IMR-90 (cell line): ENCODE measurements at regions not wholly inside any gene's neighbourhood (a gene's known extent, or its start where the extent isn't known, plus 50 kb on each side); places are given as distances from the start of the nearest gene placed in this dataset.

Experiments used
- ATAC-seq: fragments of 200-7000 bp; cut with Tn5 transposase; 2 replicates; pipeline ENCODE4 v1.9.1; 2020; ENCODE audit warnings: low read depth, mild to moderate bottlenecking, moderate library complexity
- BruUV-seq: library from RNA; stranded (reverse); fragments of 400-500 nt; replicated peaks from 2 replicates; lab custom pipeline; 2021; lab: Mats Ljungman, UMichigan
- CTCF ChIA-PET: fragments of 300-600 bp; formaldehyde crosslinking; extraction: SDS; loops from one replicate; lab custom pipeline; 2021; ENCODE audit warnings: antibody characterized with exemption; lab: Yijun Ruan, JAX
- POLR2A ChIA-PET: fragments of 300-600 bp; sonication (Branson Sonifier 250); formaldehyde crosslinking; loops from one replicate; lab custom pipeline; 2022; ENCODE audit warnings: antibody characterized with exemption; ENCODE audit not compliant: unreplicated experiment; lab: Charles Lee
- DNase-seq: peaks from one replicate; pipeline ENCODE4 v3.0.0; 2013
- H2AFZ ChIP-seq: replicated peaks from 2 replicates; pipeline ENCODE3; 2013; ENCODE audit warnings: low read length, mild to moderate bottlenecking; ENCODE audit not compliant: poor library complexity
- H2AK5ac ChIP-seq: 2 replicates; pipeline ENCODE4 v1.6.1; 2013; ENCODE audit warnings: low read depth, low read length, inconsistent platforms
- H2AK9ac ChIP-seq: replicated peaks from 2 replicates; pipeline ENCODE3; 2013; ENCODE audit warnings: mild to moderate bottlenecking, low read depth, low read length, moderate library complexity; ENCODE audit not compliant: poor library complexity
- H2BK120ac ChIP-seq: 2 replicates; pipeline ENCODE4 v1.6.1; 2013; ENCODE audit warnings: low read depth, low read length, inconsistent platforms
- H2BK15ac ChIP-seq: 3 replicates; pipeline ENCODE4 v1.6.1; 2013; ENCODE audit warnings: low read depth, low read length, inconsistent platforms
- H2BK20ac ChIP-seq: 2 replicates; pipeline ENCODE4 v1.6.1; 2013; ENCODE audit warnings: low read depth, mild to moderate bottlenecking, inconsistent platforms, low read length, moderate library complexity
- H2BK5ac ChIP-seq: 2 replicates; pipeline ENCODE4 v1.6.1; 2013; ENCODE audit warnings: mild to moderate bottlenecking, low read depth, low read length, inconsistent platforms; ENCODE audit not compliant: poor library complexity, severe bottlenecking
- H3K14ac ChIP-seq: replicated peaks from 2 replicates; pipeline ENCODE4 v1.6.1; 2013; ENCODE audit warnings: low read depth, low read length, inconsistent platforms
- H3K18ac ChIP-seq: 2 replicates; pipeline ENCODE4 v1.6.1; 2013; ENCODE audit warnings: low read depth, low read length, control low read depth
- H3K23ac ChIP-seq: 2 replicates; pipeline ENCODE4 v1.6.1; 2013; ENCODE audit warnings: low read depth, low read length, inconsistent platforms
- H3K27ac ChIP-seq: 2 replicates; pipeline ENCODE4 v1.5.1; 2013; ENCODE audit warnings: mild to moderate bottlenecking, control low read depth, low read length; ENCODE audit not compliant: insufficient read depth
- H3K27me3 ChIP-seq: 2 replicates; pipeline ENCODE4 v1.6.1; 2013; ENCODE audit warnings: low read length; ENCODE audit not compliant: control insufficient read depth, insufficient read depth
- H3K36me3 ChIP-seq: 2 replicates; pipeline ENCODE4 v1.6.1; 2013; ENCODE audit warnings: low read length, mixed read lengths; ENCODE audit not compliant: control insufficient read depth, insufficient read depth
- H3K4ac ChIP-seq: 2 replicates; pipeline ENCODE4 v1.6.1; 2013; ENCODE audit warnings: low read depth, low read length, inconsistent platforms
- H3K4me1 ChIP-seq: 2 replicates; pipeline ENCODE4 v1.6.1; 2013; ENCODE audit warnings: low read length, mixed read lengths; ENCODE audit not compliant: control insufficient read depth, insufficient read depth
- H3K4me2 ChIP-seq: 2 replicates; pipeline ENCODE4 v1.6.1; 2013; ENCODE audit warnings: low read depth, mild to moderate bottlenecking, control low read depth, low read length, moderate library complexity
- H3K4me3 ChIP-seq: 2 replicates; pipeline ENCODE4 v1.5.1; 2013; ENCODE audit warnings: low read depth, mild to moderate bottlenecking, control low read depth, low read length, moderate library complexity; ENCODE audit not compliant: insufficient read depth
- H3K56ac ChIP-seq: 2 replicates; pipeline ENCODE4 v1.6.1; 2013; ENCODE audit warnings: low read length, inconsistent platforms; ENCODE audit not compliant: insufficient read depth; ENCODE audit errors: extremely low read depth
- H3K79me1 ChIP-seq, 2 experiments: 2 replicates each; pipeline ENCODE4 v1.6.1; 2013; ENCODE audit warnings: low read length in 2 of 2, inconsistent platforms in 1 of 2, low read depth in 1 of 2
- H3K9ac ChIP-seq: 2 replicates; pipeline ENCODE4 v1.6.1; 2013; ENCODE audit warnings: low read depth, low read length, control low read depth
- H3K9me1 ChIP-seq: 2 replicates; pipeline ENCODE4 v1.6.1; 2013; ENCODE audit warnings: low read length, inconsistent platforms; ENCODE audit not compliant: insufficient read depth
- H3K9me3 ChIP-seq: 2 replicates; pipeline ENCODE4 v1.6.1; 2013; ENCODE audit warnings: low read length; ENCODE audit not compliant: control insufficient read depth, insufficient read depth
- H4K20me1 ChIP-seq: 2 replicates; pipeline ENCODE4 v1.6.1; 2013; ENCODE audit warnings: low read length, inconsistent platforms; ENCODE audit not compliant: insufficient read depth
- H4K5ac ChIP-seq: 2 replicates; pipeline ENCODE4 v1.6.1; 2013; ENCODE audit warnings: mild to moderate bottlenecking, low read depth, low read length, control low read depth
- H4K8ac ChIP-seq, 2 experiments: 2 replicates each; pipeline ENCODE4 v1.6.1; 2013; ENCODE audit warnings: low read depth in 2 of 2, low read length in 2 of 2, control low read depth in 1 of 2, inconsistent platforms in 1 of 2
- H4K91ac ChIP-seq: 2 replicates; pipeline ENCODE4 v1.6.1; 2013; ENCODE audit warnings: low read depth, low read length, inconsistent platforms; ENCODE audit not compliant: insufficient read depth
- CEBPB ChIP-seq: IDR thresholded peaks from 2 replicates; pipeline ENCODE4 v1.6.1; 2012; ENCODE audit warnings: low read depth, low read length, improper control_type of control experiment
- MAZ ChIP-seq: IDR thresholded peaks from 2 replicates; pipeline ENCODE4 v1.6.1; 2012; ENCODE audit warnings: low read depth, mild to moderate bottlenecking, low read length, improper control_type of control experiment, moderate library complexity, borderline replicate concordance
- MXI1 ChIP-seq: IDR thresholded peaks from 2 replicates; pipeline ENCODE4 v1.6.1; 2012; ENCODE audit warnings: low read depth, mild to moderate bottlenecking, low read length, moderate library complexity, borderline replicate concordance
- NFE2L2 ChIP-seq: fragments of 150-350 bp; IDR thresholded peaks from 2 replicates; pipeline ENCODE4 v1.6.1; 2016; ENCODE audit warnings: low read depth, mild to moderate bottlenecking, low read length
- POLR2A ChIP-seq: IDR thresholded peaks from 2 replicates; pipeline ENCODE4 v1.6.1; 2012; ENCODE audit warnings: mild to moderate bottlenecking, low read depth, low read length
- RAD21 ChIP-seq: IDR thresholded peaks from 2 replicates; pipeline ENCODE4 v1.6.1; 2012; ENCODE audit warnings: low read length, improper control_type of control experiment
- RFX5 ChIP-seq: IDR thresholded peaks from 2 replicates; pipeline ENCODE4 v1.8.0; 2012; ENCODE audit warnings: low read depth, mild to moderate bottlenecking, low read length, moderate library complexity
- SMC3 ChIP-seq: fragments of 150-350 bp; IDR thresholded peaks from 2 replicates; pipeline ENCODE4 v1.6.1; 2016; ENCODE audit warnings: low read depth, mild to moderate bottlenecking, antibody characterized with exemption, low read length, moderate library complexity
- USF2 ChIP-seq: fragments of 150-350 bp; IDR thresholded peaks from 2 replicates; pipeline ENCODE4 v1.6.1; 2017; ENCODE audit warnings: mild to moderate bottlenecking, antibody characterized with exemption, low read length, low read depth
- WGBS, 2 experiments: methylation state at CpG; one replicate each; pipeline versions ENCODE4 v1.1.5 to v1.1.7; 2013; ENCODE audit warnings: missing lambda C conversion rate in 2 of 2; ENCODE audit not compliant: insufficient read length in 1 of 2; ENCODE audit errors: extremely low coverage in 2 of 2; 5-methylcytosine and 5-hydroxymethylcytosine counted together
- dilution Hi-C: fragments of 300-500 bp; cut with HindIII; formaldehyde crosslinking; loops from one replicate; pipeline ENCODE4 v1.14.3; 2018; ENCODE audit warnings: low sequenced_read_pairs; ENCODE audit not compliant: unreplicated experiment
- in situ Hi-C: fragments of 300-500 bp; cut with MboI; formaldehyde crosslinking; loops from 3 replicates; pipeline ENCODE4 v1.14.3; 2019; ENCODE audit warnings: low sequenced_read_pairs, inconsistent platforms, mixed read lengths
- intact Hi-C: fragments of 100-400 bp; cut with micrococcal nuclease; formaldehyde crosslinking; loops from 2 replicates; pipeline ENCODE4 v1.10.0; 2022

DNA sequence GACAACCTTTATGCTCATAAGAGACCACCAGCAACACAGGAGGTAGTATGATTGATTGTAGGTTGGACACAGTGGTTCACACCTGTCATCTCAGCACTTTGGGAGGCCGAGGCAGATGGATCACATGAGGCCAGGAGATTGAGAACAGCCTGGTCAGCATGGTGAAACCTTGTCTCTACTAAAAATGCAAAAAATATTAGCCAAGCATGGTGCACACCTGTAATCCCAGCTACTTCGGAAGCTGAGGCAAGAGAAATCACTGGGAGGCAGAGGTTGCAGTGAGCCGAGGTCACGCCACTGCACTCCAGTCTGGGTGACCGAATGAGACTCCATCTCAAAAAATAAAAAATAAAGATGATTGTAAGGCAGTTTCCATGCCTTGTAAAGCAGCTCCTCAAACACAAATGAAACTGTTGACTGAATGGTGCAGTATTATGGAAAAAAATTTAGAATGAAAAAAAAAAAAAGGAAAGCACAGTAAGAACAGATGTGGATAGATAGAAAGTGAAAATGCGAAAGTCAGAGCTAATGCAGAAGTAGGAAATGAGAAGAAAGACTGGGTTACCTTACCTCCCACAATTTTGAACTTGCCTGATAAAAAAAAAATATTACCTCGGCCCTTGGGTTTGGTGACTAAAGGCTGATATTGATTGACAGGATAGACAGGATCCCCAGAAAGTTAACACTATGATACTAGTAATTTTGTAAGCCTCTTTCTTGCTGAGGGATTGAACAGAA is 249.2 kb upstream of the TRAM1L1 start:
- WGBS, 2 experiments = no CpG with 5 or more reads among the region's 7 CpGs
- no TSS peak for BruUV-seq

More for the DNA sequence above, 249.2 kb upstream of the TRAM1L1 start:
- Histone ChIP-seq H4K91ac (no peak overlapping the region), H4K5ac (no peak overlapping the region), H4K8ac (no peak overlapping the region), H3K27me3 (no peaks in the 10 kb centered on the region), H3K9me3 (no peaks in the 10 kb centered on the region), H4K20me1 (no peaks in the 10 kb centered on the region), H3K9ac (no peak overlapping the region), H3K4me2 (no peak overlapping the region), H3K4ac (no peak overlapping the region), H3K56ac (no peak overlapping the region), H2AFZ (no peak overlapping the region), H2BK15ac (no peak overlapping the region), H3K23ac (no peak overlapping the region), H3K79me1 (no peaks in the 10 kb centered on the region), H3K18ac (no peak overlapping the region), H2BK20ac (no peak overlapping the region), H2AK9ac (no peak overlapping the region), H2BK120ac (no peak overlapping the region), H3K4me1 (no peaks in the 10 kb centered on the region), H3K36me3 (no peaks in the 10 kb centered on the region), H2AK5ac (no peak overlapping the region), H2BK5ac (no peak overlapping the region), H3K14ac (no peak overlapping the region), H3K27ac (no peak overlapping the region), H3K9me1 (0 out of 2 replicates have a peak, but pooled peaks cover 2% of the 10 kb centered on the region), H3K4me3 (no peak overlapping the region)
- TF ChIP-seq MAZ (no peak), NFE2L2 (no peak), SMC3 (no peak), RFX5 (no peak), USF2 (no peak), MXI1 (no peak), CEBPB (no peak), POLR2A (no peak), RAD21 (no peak)
- intact Hi-C loops (no loop called here), dilution Hi-C loops (no loop called here), in situ Hi-C loops (no loop called here)
- ATAC-seq (no peak), DNase-seq (no peak)
- ChIA-PET CTCF (interaction anchor here (0.6 kb wide), 1 partner anchor 127 kb away, joined by 6 read pairs; no protein-coding TSS in a partner anchor), POLR2A (no interaction called here)
